Osteocyte (in vitro differentiated cells): ENCODE measurements at regions not wholly inside any gene's neighbourhood (a gene's known extent, or its start where the extent isn't known, plus 50 kb on each side); places are given as distances from the start of the nearest gene placed in this dataset.

Experiments used
- DNase-seq: peaks from one replicate; pipeline ENCODE4 v3.0.0; 2021; ENCODE audit warnings: mixed read lengths; ENCODE audit not compliant: unreplicated experiment; ENCODE audit errors: extremely low spot score
- H3K27ac Mint-ChIP-seq: one replicate; pipeline ENCODE4 v1.8.0; 2021; ENCODE audit warnings: mild to moderate bottlenecking, mixed read lengths; ENCODE audit not compliant: unreplicated experiment
- H3K27me3 Mint-ChIP-seq: one replicate; pipeline ENCODE4 v1.8.0; 2021; ENCODE audit warnings: mixed read lengths; ENCODE audit not compliant: unreplicated experiment
- H3K36me3 Mint-ChIP-seq: one replicate; pipeline ENCODE4 v1.8.0; 2021; ENCODE audit warnings: mixed read lengths; ENCODE audit not compliant: unreplicated experiment
- H3K4me1 Mint-ChIP-seq: one replicate; pipeline ENCODE4 v1.8.0; 2021; ENCODE audit warnings: mixed read lengths; ENCODE audit not compliant: unreplicated experiment
- H3K4me3 Mint-ChIP-seq: one replicate; pipeline ENCODE4 v1.8.0; 2021; ENCODE audit warnings: mild to moderate bottlenecking, moderate library complexity, mixed read lengths; ENCODE audit not compliant: unreplicated experiment
- H3K9me3 Mint-ChIP-seq: one replicate; pipeline ENCODE4 v1.8.0; 2021; ENCODE audit warnings: mixed read lengths; ENCODE audit not compliant: unreplicated experiment
- CTCF ChIP-seq: fragments of 200-600 bp; sonication (generic); IDR thresholded peaks from 2 replicates; pipeline ENCODE4 v1.5.0; 2021; ENCODE audit warnings: antibody characterized with exemption, mild to moderate bottlenecking, moderate library complexity

GRCh38 chr4:123133397-123134050 is 211.1 kb upstream of the NUDT6 start:
- Mint-ChIP-seq H3K4me3 (no peak overlapping the region), H3K27ac (no peak overlapping the region), H3K9me3 (peaks cover 8% of the 10 kb centered on the region), H3K27me3 (no peaks in the 10 kb centered on the region), H3K36me3 (peaks cover 3% of the 10 kb centered on the region), H3K4me1 (peaks cover 13% of the 10 kb centered on the region)
- no peak for TF ChIP-seq CTCF
- no peak for DNase-seq

GRCh38 chr4:123144616-123145015 is 222.2 kb upstream of the NUDT6 start:
- Mint-ChIP-seq H3K9me3 (no peaks in the 10 kb centered on the region), H3K4me3 (no peak overlapping the region), H3K36me3 (peaks cover 3% of the 10 kb centered on the region), H3K27ac (no peak overlapping the region), H3K27me3 (no peaks in the 10 kb centered on the region), H3K4me1 (peaks cover 3% of the 10 kb centered on the region)
- no peak for TF ChIP-seq CTCF
- no peak for DNase-seq

GRCh38 chr4:123158576-123158975 is 236.2 kb upstream of the NUDT6 start:
- H3K27me3 Mint-ChIP-seq, result no peaks in the 10 kb centered on the region
- H3K36me3 Mint-ChIP-seq, result no peaks in the 10 kb centered on the region
- peaks cover 9% of the 10 kb centered on the region for H3K4me1 Mint-ChIP-seq
- no peak for DNase-seq
- TF ChIP-seq CTCF, result no peak
- peaks cover 8% of the 10 kb centered on the region for H3K9me3 Mint-ChIP-seq
- H3K4me3 Mint-ChIP-seq, result no peak overlapping the region
- no peak overlapping the region for H3K27ac Mint-ChIP-seq

GRCh38 chr4:123159479-123159878 is 237.1 kb upstream of the NUDT6 start:
- no peaks in the 10 kb centered on the region for H3K36me3 Mint-ChIP-seq

GRCh38 chr4:123162859-123163258 is 233.7 kb upstream of the SPRY1 start:
- Mint-ChIP-seq H3K27ac (no peak overlapping the region), H3K4me1 (peaks cover 6% of the 10 kb centered on the region), H3K36me3 (no peaks in the 10 kb centered on the region), H3K27me3 (no peaks in the 10 kb centered on the region), H3K9me3 (peaks cover 4% of the 10 kb centered on the region), H3K4me3 (no peak overlapping the region)
- no peak for DNase-seq
- TF ChIP-seq CTCF, result no peak

More at GRCh38 chr4:123159479-123159878, 237.1 kb upstream of the NUDT6 start:
- peaks cover 8% of the 10 kb centered on the region for H3K9me3 Mint-ChIP-seq
- H3K4me1 Mint-ChIP-seq, result peaks cover 11% of the 10 kb centered on the region
- H3K27ac Mint-ChIP-seq, result no peak overlapping the region
- H3K27me3 Mint-ChIP-seq, result no peaks in the 10 kb centered on the region
- H3K4me3 Mint-ChIP-seq, result no peak overlapping the region
- DNase-seq, result no peak
- no peak for TF ChIP-seq CTCF
